Endothelial cell of umbilical vein (primary cell): ENCODE measurements at regions not wholly inside any gene's neighbourhood (a gene's known extent, or its start where the extent isn't known, plus 50 kb on each side); places are given as distances from the start of the nearest gene placed in this dataset.

Experiments
- EZH2 ChIP-seq: IDR thresholded peaks from 2 replicates; pipeline ENCODE4 v1.6.1; 2012; ENCODE audit warnings: borderline replicate concordance, low read depth, mild to moderate bottlenecking, moderate library complexity, low read length, inconsistent platforms; ENCODE audit not compliant: severe bottlenecking
- JUN ChIP-seq: IDR thresholded peaks from 2 replicates; pipeline ENCODE4 v1.6.1; 2011; ENCODE audit warnings: borderline replicate concordance, low read depth; ENCODE audit not compliant: insufficient read length, insufficient read depth
- MYC ChIP-seq: IDR thresholded peaks from one replicate; pipeline ENCODE4 v1.6.1; 2011; ENCODE audit warnings: mild to moderate bottlenecking, low read depth, low read length
- POLR2A ChIP-seq: IDR thresholded peaks from 2 replicates; pipeline ENCODE4 v1.6.1; 2012; ENCODE audit warnings: low read depth, mild to moderate bottlenecking, control low read depth, low read length
- POLR2AphosphoS5 ChIP-seq: IDR thresholded peaks from 2 replicates; pipeline ENCODE4 v1.6.1; 2012; ENCODE audit warnings: low read depth, mild to moderate bottlenecking, control low read depth, low read length, moderate library complexity; ENCODE audit not compliant: insufficient read depth
- TF ChIP-seq, protein P1 (sequence below): IDR thresholded peaks from 2 replicates; pipeline ENCODE4 v1.6.1; 2011; ENCODE audit not compliant: insufficient read depth, insufficient read length
- TF ChIP-seq, protein P2 (sequence below), 2 donors: IDR thresholded peaks; 1 replicate in 1 of 2; 2 replicates in 1 of 2; pipeline ENCODE4 v1.5.1; 2011; ENCODE audit warnings: low read length in 2 of 2, mild to moderate bottlenecking in 2 of 2, moderate library complexity in 2 of 2, control low read depth in 1 of 2, inconsistent platforms in 1 of 2, low read depth in 1 of 2; ENCODE audit not compliant: insufficient read depth in 1 of 2; ENCODE audit errors: extremely low read depth in 1 of 2

DNA sequence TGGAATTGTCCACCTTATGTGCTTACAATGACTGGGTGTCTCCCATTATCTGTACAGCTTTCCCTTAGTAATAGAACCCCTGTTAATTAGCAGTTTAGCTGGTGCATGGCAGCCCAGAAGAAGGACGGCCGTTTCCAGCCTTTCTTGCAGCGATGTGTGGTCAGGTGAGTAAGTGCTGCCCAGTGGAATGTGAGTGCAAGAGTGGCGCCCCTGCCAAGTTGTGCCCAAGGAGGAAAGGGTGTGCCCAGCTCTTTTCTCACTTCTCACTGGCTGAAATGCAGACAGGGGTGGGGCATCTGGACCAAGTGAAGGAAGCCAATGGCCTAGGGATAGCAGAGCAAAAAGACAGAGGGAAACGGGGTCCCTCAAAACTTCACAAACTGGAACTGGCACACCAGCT is 296.8 kb downstream of the PREX1 start:
- TF ChIP-seq, protein P1, sequence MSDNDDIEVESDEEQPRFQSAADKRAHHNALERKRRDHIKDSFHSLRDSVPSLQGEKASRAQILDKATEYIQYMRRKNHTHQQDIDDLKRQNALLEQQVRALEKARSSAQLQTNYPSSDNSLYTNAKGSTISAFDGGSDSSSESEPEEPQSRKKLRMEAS: no peak
- TF ChIP-seq, protein P2, sequence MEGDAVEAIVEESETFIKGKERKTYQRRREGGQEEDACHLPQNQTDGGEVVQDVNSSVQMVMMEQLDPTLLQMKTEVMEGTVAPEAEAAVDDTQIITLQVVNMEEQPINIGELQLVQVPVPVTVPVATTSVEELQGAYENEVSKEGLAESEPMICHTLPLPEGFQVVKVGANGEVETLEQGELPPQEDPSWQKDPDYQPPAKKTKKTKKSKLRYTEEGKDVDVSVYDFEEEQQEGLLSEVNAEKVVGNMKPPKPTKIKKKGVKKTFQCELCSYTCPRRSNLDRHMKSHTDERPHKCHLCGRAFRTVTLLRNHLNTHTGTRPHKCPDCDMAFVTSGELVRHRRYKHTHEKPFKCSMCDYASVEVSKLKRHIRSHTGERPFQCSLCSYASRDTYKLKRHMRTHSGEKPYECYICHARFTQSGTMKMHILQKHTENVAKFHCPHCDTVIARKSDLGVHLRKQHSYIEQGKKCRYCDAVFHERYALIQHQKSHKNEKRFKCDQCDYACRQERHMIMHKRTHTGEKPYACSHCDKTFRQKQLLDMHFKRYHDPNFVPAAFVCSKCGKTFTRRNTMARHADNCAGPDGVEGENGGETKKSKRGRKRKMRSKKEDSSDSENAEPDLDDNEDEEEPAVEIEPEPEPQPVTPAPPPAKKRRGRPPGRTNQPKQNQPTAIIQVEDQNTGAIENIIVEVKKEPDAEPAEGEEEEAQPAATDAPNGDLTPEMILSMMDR (IDR thresholded peaks at IDR 0.05; ENCODE audit: extremely low read depth in 1 of 2, insufficient read depth in 1 of 2, low read depth in 1 of 2, low read length in 2 of 2): no peak
- TF ChIP-seq MYC: no peak
- TF ChIP-seq POLR2A: no peak
- no peak for TF ChIP-seq POLR2AphosphoS5
- TF ChIP-seq JUN: no peak
- no peak for TF ChIP-seq EZH2
